ENCODE measurements at regions not wholly inside any gene's neighbourhood (a gene's known extent, or its start where the extent isn't known, plus 50 kb on each side); places are given as distances from the start of the nearest gene placed in this dataset.
A peak's percentile ranks its signal among the peaks of the same experiment; 100 is the strongest.

GRCh38 chr1:96473791-96474434 is 247.7 kb upstream of the PTBP2 start:
- DNase-seq, result no peak

- no peak for DNase-seq
Observed at GRCh38 chr1:96474985-96475743, 246.4 kb upstream of the PTBP2 start.

- DNase-seq, result no peak
Observed at GRCh38 chr1:96475903-96476302, 245.7 kb upstream of the PTBP2 start.

- DNase-seq, result no peak
Observed at GRCh38 chr1:96478228-96478627, 243.4 kb upstream of the PTBP2 start.

GRCh38 chr1:96481409-96481808 is 240.2 kb upstream of the PTBP2 start:
- no peak for DNase-seq

- DNase-seq, result no peak
Observed at GRCh38 chr1:96482616-96483015, 239.0 kb upstream of the PTBP2 start.

GRCh38 chr1:96487394-96487793 is 234.2 kb upstream of the PTBP2 start:
- no peak for DNase-seq

GRCh38 chr1:96487971-96488370 is 233.6 kb upstream of the PTBP2 start:
- DNase-seq, result no peak

- no peak for DNase-seq
Observed at GRCh38 chr1:96488777-96489176, 232.8 kb upstream of the PTBP2 start.

- DNase-seq, result peak; percentile 60
Observed at GRCh38 chr1:96492236-96492635, 229.3 kb upstream of the PTBP2 start.

GRCh38 chr1:96498744-96499340 is 222.7 kb upstream of the PTBP2 start:
- no peak for DNase-seq

GRCh38 chr1:96508233-96508632 is 213.4 kb upstream of the PTBP2 start:
- DNase-seq, result no peak

- no peak for DNase-seq
Observed at GRCh38 chr1:96509339-96509738, 212.2 kb upstream of the PTBP2 start.

GRCh38 chr1:96509951-96510350 is 211.6 kb upstream of the PTBP2 start:
- no peak for DNase-seq

- no peak for DNase-seq
Observed at GRCh38 chr1:96510391-96510790, 211.2 kb upstream of the PTBP2 start.

GRCh38 chr1:96510911-96511310 is 210.7 kb upstream of the PTBP2 start:
- peak; percentile 81 for DNase-seq

GRCh38 chr1:96513136-96513535 is 208.4 kb upstream of the PTBP2 start:
- DNase-seq, result no peak

- DNase-seq, result no peak
Observed at GRCh38 chr1:96515430-96515829, 206.2 kb upstream of the PTBP2 start.

GRCh38 chr1:96515925-96516324 is 205.7 kb upstream of the PTBP2 start:
- DNase-seq, result no peak

GRCh38 chr1:96519851-96520578 is 201.6 kb upstream of the PTBP2 start:
- DNase-seq, result no peak

GRCh38 chr1:96520579-96520947 is 201.0 kb upstream of the PTBP2 start:
- no peak for DNase-seq

- no peak for DNase-seq
Observed at GRCh38 chr1:96521010-96521409, 200.6 kb upstream of the PTBP2 start.

- DNase-seq, result no peak
Observed at GRCh38 chr1:96521994-96522760, 199.4 kb upstream of the PTBP2 start.
